ENCODE measurements at regions not wholly inside any gene's neighbourhood (a gene's known extent, or its start where the extent isn't known, plus 50 kb on each side); places are given as distances from the start of the nearest gene placed in this dataset.

DNA sequence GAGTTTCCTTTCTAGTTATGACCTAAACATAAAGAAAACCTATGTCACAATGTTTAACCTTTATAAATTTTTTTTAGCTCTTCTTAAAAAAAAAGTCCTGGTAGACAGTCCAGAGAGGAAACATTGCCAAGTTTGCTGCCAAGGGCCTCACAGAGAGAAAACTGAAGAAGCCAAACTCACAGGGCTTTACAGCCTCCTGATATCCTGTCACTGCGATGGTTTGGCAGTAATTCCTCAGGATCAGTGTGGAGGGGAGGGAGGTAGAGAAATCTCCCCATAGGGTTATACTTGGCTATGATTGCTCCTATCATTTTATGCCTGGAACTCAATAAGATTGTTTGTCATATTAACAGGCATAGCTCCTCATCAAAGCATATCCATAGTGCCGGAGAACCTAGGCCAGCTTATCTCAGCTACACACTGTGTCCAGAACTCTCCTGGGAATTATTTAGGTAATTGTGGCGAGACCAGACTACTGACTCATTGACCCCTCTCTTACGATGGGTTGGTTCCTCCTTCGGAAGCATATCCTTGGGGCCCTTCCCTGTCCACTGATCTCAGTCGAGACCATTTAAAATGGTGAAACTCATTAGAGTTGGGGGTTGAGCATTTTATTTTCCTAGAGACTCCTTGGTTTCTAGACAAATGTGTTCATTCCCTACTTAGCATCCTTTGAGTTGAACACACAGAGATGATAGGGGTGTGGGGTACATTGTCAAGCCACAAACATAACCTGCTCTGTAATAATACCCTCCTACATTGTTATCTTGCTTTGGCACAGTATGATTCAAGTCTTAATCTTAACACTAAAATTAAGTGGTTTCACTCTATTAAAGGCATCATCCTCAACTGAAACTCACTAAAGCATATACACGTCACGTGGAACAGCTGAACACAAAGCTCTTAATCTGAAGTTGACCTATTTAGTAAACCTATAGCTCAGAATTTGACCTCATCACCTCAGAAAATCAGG is 53.4 kb upstream of the TMC1 start:
- TF ChIP-seq, protein P1, sequence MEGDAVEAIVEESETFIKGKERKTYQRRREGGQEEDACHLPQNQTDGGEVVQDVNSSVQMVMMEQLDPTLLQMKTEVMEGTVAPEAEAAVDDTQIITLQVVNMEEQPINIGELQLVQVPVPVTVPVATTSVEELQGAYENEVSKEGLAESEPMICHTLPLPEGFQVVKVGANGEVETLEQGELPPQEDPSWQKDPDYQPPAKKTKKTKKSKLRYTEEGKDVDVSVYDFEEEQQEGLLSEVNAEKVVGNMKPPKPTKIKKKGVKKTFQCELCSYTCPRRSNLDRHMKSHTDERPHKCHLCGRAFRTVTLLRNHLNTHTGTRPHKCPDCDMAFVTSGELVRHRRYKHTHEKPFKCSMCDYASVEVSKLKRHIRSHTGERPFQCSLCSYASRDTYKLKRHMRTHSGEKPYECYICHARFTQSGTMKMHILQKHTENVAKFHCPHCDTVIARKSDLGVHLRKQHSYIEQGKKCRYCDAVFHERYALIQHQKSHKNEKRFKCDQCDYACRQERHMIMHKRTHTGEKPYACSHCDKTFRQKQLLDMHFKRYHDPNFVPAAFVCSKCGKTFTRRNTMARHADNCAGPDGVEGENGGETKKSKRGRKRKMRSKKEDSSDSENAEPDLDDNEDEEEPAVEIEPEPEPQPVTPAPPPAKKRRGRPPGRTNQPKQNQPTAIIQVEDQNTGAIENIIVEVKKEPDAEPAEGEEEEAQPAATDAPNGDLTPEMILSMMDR (conservative IDR thresholded peaks at IDR 0.05; ENCODE audit: low read depth in 2 of 2) = no peak
- TF ChIP-seq EZH2 (IDR thresholded peaks at IDR 0.05; ENCODE audit: low read depth, unreplicated experiment) (no peak), POLR2AphosphoS5 (IDR thresholded peaks at IDR 0.05; ENCODE audit: low read depth) (no peak), EZH2phosphoT487 (IDR thresholded peaks at IDR 0.05; ENCODE audit: unreplicated experiment) (no peak), CREB1 (CRISPR knock-in tag; IDR thresholded peaks at IDR 0.05; ENCODE audit: low read depth) (no peak)
- TF ChIP-seq, protein P2, sequence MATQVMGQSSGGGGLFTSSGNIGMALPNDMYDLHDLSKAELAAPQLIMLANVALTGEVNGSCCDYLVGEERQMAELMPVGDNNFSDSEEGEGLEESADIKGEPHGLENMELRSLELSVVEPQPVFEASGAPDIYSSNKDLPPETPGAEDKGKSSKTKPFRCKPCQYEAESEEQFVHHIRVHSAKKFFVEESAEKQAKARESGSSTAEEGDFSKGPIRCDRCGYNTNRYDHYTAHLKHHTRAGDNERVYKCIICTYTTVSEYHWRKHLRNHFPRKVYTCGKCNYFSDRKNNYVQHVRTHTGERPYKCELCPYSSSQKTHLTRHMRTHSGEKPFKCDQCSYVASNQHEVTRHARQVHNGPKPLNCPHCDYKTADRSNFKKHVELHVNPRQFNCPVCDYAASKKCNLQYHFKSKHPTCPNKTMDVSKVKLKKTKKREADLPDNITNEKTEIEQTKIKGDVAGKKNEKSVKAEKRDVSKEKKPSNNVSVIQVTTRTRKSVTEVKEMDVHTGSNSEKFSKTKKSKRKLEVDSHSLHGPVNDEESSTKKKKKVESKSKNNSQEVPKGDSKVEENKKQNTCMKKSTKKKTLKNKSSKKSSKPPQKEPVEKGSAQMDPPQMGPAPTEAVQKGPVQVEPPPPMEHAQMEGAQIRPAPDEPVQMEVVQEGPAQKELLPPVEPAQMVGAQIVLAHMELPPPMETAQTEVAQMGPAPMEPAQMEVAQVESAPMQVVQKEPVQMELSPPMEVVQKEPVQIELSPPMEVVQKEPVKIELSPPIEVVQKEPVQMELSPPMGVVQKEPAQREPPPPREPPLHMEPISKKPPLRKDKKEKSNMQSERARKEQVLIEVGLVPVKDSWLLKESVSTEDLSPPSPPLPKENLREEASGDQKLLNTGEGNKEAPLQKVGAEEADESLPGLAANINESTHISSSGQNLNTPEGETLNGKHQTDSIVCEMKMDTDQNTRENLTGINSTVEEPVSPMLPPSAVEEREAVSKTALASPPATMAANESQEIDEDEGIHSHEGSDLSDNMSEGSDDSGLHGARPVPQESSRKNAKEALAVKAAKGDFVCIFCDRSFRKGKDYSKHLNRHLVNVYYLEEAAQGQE (IDR thresholded peaks at IDR 0.05; ENCODE audit: unreplicated experiment) = no peak
- TF ChIP-seq, protein P3, sequence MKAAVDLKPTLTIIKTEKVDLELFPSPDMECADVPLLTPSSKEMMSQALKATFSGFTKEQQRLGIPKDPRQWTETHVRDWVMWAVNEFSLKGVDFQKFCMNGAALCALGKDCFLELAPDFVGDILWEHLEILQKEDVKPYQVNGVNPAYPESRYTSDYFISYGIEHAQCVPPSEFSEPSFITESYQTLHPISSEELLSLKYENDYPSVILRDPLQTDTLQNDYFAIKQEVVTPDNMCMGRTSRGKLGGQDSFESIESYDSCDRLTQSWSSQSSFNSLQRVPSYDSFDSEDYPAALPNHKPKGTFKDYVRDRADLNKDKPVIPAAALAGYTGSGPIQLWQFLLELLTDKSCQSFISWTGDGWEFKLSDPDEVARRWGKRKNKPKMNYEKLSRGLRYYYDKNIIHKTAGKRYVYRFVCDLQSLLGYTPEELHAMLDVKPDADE (IDR thresholded peaks at IDR 0.05) = no peak
